NT2/D1 (cell line): ENCODE measurements at regions not wholly inside any gene's neighbourhood (a gene's known extent, or its start where the extent isn't known, plus 50 kb on each side); places are given as distances from the start of the nearest gene placed in this dataset.

Experiments used
- YY1 ChIP-seq: IDR thresholded peaks from 2 replicates; pipeline ENCODE4 v1.6.1; 2011; ENCODE audit not compliant: insufficient read length, insufficient read depth
- ZNF274 ChIP-seq: IDR thresholded peaks from 2 replicates; pipeline ENCODE4 v1.6.1; 2011; ENCODE audit warnings: mild to moderate bottlenecking, low read depth, low read length

DNA sequence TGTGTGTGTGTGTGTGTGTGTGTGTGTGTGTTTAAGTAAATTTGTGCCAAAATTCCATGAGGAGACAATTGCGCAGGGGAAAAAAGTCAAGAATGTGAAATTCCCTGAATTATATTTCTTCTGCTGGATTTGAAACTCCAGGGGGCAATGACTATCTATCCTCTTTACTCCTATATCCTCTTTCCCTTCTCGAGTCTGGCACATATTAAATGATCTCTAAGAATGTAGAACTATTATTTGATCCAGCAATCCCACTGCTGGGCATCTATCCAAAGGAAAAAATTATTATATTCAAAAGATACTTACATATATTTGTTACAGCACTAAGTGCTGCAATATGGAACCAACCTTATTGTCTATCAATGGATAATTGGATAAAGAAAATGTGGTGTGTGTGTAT lies 350.1 kb upstream of the ADAMTS9 start:
- TF ChIP-seq YY1 (no peak), ZNF274 (no peak)
